T-helper 1 cell treated with Interleukin-12 subunit alpha and Interleukin-12 subunit beta and Interleukin-4 antibody, amounts not matched to agents 30 ng/mL and 1 ng/mL, for 36 hours (primary cell): ENCODE measurements at regions not wholly inside any gene's neighbourhood (a gene's known extent, or its start where the extent isn't known, plus 50 kb on each side); places are given as distances from the start of the nearest gene placed in this dataset.

ENCODE experiments used
- intact Hi-C: fragments of 100-400 bp; cut with micrococcal nuclease; formaldehyde crosslinking; loops from one replicate; pipeline ENCODE4 v1.15.1; 2024

- intact Hi-C loops, result no loop called here
Observed at GRCh38 chr1:65741993-65742392, 50.7 kb upstream of the PDE4B start.
